ENCODE measurements at regions not wholly inside any gene's neighbourhood (a gene's known extent, or its start where the extent isn't known, plus 50 kb on each side); places are given as distances from the start of the nearest gene placed in this dataset.

DNA sequence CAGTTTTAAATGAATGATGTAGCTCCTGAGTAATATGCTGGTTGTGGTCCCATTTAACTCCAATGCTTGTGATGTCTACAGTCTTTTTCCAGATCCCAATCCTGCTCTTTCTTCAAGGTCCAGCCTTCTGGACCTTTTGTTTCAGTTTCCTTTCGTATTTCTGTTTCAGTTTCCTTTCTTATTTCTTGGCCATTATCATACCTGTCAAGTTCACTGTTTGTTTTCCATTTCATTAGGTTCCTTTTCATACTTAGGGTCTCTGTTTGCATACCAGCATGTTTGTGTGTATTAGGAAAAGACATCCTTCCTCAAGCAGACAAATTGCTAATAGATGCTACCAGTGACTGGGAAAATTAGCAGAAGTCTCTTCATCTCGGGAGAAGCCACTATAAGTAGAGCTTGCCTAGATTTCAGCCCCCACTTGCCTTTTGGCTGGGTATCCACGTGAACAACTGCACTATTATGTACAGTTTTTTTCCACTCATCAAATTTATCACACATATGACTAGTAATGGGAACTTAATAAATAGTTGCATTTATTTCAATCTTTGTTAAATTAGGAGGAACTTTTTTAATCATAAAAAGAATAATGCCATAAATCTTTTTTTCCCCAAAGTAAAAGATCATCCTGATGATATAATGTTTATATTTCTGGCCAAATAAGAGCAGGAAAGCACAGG, 583.4 kb downstream of the BCKDHB start:
- no peak for ATAC-seq
- intact Hi-C loops (cut with micrococcal nuclease), result no loop called here
- TF ChIP-seq EGR1 (IDR thresholded peaks at IDR 0.05; ENCODE audit: low read depth), result no peak
- ChIA-PET CTCF (no interaction called here), RAD21 (ENCODE audit: low non-redundant PET in 1 of 2, low total read pairs in 2 of 2, uncharacterized antibody in 2 of 2, unreplicated experiment in 2 of 2) (no interaction called here), POLR2A (no interaction called here)
- H3K36me3 ChIP-seq (ENCODE audit: control insufficient read depth in 1 of 2, insufficient read depth in 2 of 2, low read length in 2 of 2), result no peaks in the 10 kb centered on the region
- H3K4me1 ChIP-seq (ENCODE audit: control insufficient read depth in 1 of 2, insufficient read depth in 2 of 2, low read length in 2 of 2), result no peaks in the 10 kb centered on the region
- H3K9me3 ChIP-seq (ENCODE audit: control insufficient read depth in 1 of 2, insufficient read depth in 1 of 2, low read depth in 1 of 2, low read length in 2 of 2), result no peaks in the 10 kb centered on the region
- no peaks in the 10 kb centered on the region for H3K27me3 ChIP-seq (ENCODE audit: insufficient read depth, low read length)
- no peak for DNase-seq (ENCODE audit: low read depth, low spot score)
- H2AFZ ChIP-seq (ENCODE audit: low read depth, low read length, poor library complexity, severe bottlenecking), result no peak overlapping the region
- BruUV-seq (replicated peaks), result no TSS peak
- no peaks in the 10 kb centered on the region for H4K20me1 ChIP-seq (ENCODE audit: insufficient read depth)
- H3K9ac ChIP-seq (ENCODE audit: low read length), result no peak overlapping the region
- H3K27ac ChIP-seq (ENCODE audit: low read depth, low read length), result no peak overlapping the region
- H3K79me2 ChIP-seq (ENCODE audit: insufficient read depth, low read length), result no peaks in the 10 kb centered on the region
- no peaks in the 10 kb centered on the region for H3K9me2 ChIP-seq (ENCODE audit: insufficient read depth)
- no peak overlapping the region for H3K4me3 ChIP-seq (replicated peaks in 1 of 2; ENCODE audit: low read depth in 1 of 2, low read length in 2 of 2)
- H3K4me2 ChIP-seq (ENCODE audit: low read length), result no peak overlapping the region

DNA sequence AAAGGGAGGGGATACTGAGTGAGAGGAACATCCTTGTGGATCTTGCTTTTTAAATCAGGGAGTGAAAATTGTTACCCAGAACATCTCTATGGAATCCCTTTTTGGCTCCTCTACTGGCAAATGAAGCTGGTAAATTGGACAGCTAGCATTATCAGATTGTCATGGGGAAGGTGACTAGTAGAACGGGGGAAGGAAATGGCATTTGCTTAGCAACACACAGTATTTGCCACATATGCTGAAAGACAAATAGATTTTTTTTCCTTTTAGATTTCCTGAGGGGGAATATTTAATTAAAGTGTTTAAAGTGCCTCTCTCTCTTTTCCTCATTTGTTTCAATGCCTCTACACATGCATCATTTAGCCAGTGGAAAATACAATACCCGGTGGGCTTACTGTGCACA, 573.5 kb downstream of the BCKDHB start:
- RAD21 ChIA-PET (ENCODE audit: low non-redundant PET in 1 of 2, low total read pairs in 2 of 2, uncharacterized antibody in 2 of 2, unreplicated experiment in 2 of 2), result no interaction called here
- no TSS peak for BruUV-seq (replicated peaks)
- TF ChIP-seq TCF7L2 (IDR thresholded peaks at IDR 0.05; ENCODE audit: borderline replicate concordance, extremely low read depth, insufficient read depth, insufficient read length), result no peak
- no peak for TF ChIP-seq POLR2A (IDR thresholded peaks at IDR 0.05; ENCODE audit: borderline replicate concordance, extremely low read depth, insufficient read depth, insufficient read length)

More for the DNA sequence above, 573.5 kb downstream of the BCKDHB start:
- Histone ChIP-seq H3K79me2 (ENCODE audit: insufficient read depth, low read length) (no peaks in the 10 kb centered on the region), H3K27me3 (ENCODE audit: insufficient read depth, low read length) (no peaks in the 10 kb centered on the region), H3K9ac (ENCODE audit: low read length) (no peak overlapping the region), H3K36me3 (ENCODE audit: control insufficient read depth in 1 of 2, insufficient read depth in 2 of 2, low read length in 2 of 2) (no peaks in the 10 kb centered on the region), H3K9me3 (ENCODE audit: control insufficient read depth in 1 of 2, insufficient read depth in 1 of 2, low read depth in 1 of 2, low read length in 2 of 2) (0 out of 4 replicates have a peak, but pooled peaks cover 0 to 3% of the 10 kb centered on the region in 2 experiments), H2AFZ (ENCODE audit: low read depth, low read length, poor library complexity, severe bottlenecking) (no peak overlapping the region), H3K4me2 (ENCODE audit: low read length) (no peak overlapping the region), H3K9me2 (ENCODE audit: insufficient read depth) (no peaks in the 10 kb centered on the region), H3K4me1 (ENCODE audit: control insufficient read depth in 1 of 2, insufficient read depth in 2 of 2, low read length in 2 of 2) (no peaks in the 10 kb centered on the region), H3K27ac (ENCODE audit: low read depth, low read length) (no peak overlapping the region), H3K4me3 (replicated peaks in 1 of 2; ENCODE audit: low read depth in 1 of 2, low read length in 2 of 2) (no peak overlapping the region), H4K20me1 (ENCODE audit: insufficient read depth) (no peaks in the 10 kb centered on the region)
- no peak for ATAC-seq
- intact Hi-C loops (cut with micrococcal nuclease), result no loop called here
- CTCF ChIA-PET, result no interaction called here
- POLR2A ChIA-PET, result no interaction called here
- no peak for DNase-seq (ENCODE audit: low read depth, low spot score)
